Prostate gland (tissue), 2 donors: ENCODE measurements at regions not wholly inside any gene's neighbourhood (a gene's known extent, or its start where the extent isn't known, plus 50 kb on each side); places are given as distances from the start of the nearest gene placed in this dataset.

Experiments
- DNase-seq: peaks from one replicate; pipeline ENCODE4 v3.0.0-alpha.2; 2019; ENCODE audit warnings: low spot score
- H3K27ac ChIP-seq, 2 donors: fragments of 200-600 bp; sonication (generic); 2 replicates each; pipeline ENCODE4 v1.5.1; 2017 to 2019
- H3K27me3 ChIP-seq: fragments of 200-600 bp; sonication (generic); replicated peaks from 2 replicates; pipeline ENCODE4 v1.5.1; 2019; ENCODE audit not compliant: insufficient read depth
- H3K36me3 ChIP-seq, 2 donors: fragments of 200-600 bp; sonication (generic); 1 replicate in 1 of 2; 2 replicates in 1 of 2; pipeline versions ENCODE4 v1.5.1 to v1.8.1; 2017 to 2019
- H3K4me1 ChIP-seq: fragments of 200-600 bp; sonication (generic); replicated peaks from 2 replicates; pipeline ENCODE4 v1.5.1; 2019
- H3K4me3 ChIP-seq, 2 donors: fragments of 200-600 bp; sonication (generic); 2 replicates each; pipeline ENCODE4 v1.5.1; 2017 to 2019
- H3K9me3 ChIP-seq: fragments of 200-600 bp; sonication (generic); 2 replicates; pipeline ENCODE4 v1.5.1; 2017
- POLR2A ChIP-seq: fragments of 450-650 bp; IDR thresholded peaks from one replicate; pipeline ENCODE4 v1.6.1; 2016; ENCODE audit warnings: antibody characterized with exemption, mild to moderate bottlenecking
- POLR2AphosphoS5 ChIP-seq: sonication (generic); formaldehyde crosslinking; IDR thresholded peaks from one replicate; pipeline ENCODE4 v1.6.1; 2017; ENCODE audit warnings: antibody characterized with exemption
- WGBS: methylation state at CpG from one replicate; pipeline ENCODE4 v1.1.5; 2018; 5-methylcytosine and 5-hydroxymethylcytosine counted together
- intact Hi-C: fragments of 100-400 bp; cut with DNase I; formaldehyde crosslinking; loops from one replicate; pipeline ENCODE4 v1.14.2; 2022
- TF ChIP-seq, protein P1 (sequence below), 4 experiments: fragments of 200-600 bp in 2 of 4; fragments of 450-650 bp in 2 of 4; sonication (generic) in 2 of 4; IDR thresholded peaks; 1 replicate in 3 of 4; 2 replicates in 1 of 4; pipeline ENCODE4 v1.5.1; 2016 to 2019; ENCODE audit warnings: antibody characterized with exemption in 4 of 4, mild to moderate bottlenecking in 2 of 4, moderate library complexity in 2 of 4

DNA sequence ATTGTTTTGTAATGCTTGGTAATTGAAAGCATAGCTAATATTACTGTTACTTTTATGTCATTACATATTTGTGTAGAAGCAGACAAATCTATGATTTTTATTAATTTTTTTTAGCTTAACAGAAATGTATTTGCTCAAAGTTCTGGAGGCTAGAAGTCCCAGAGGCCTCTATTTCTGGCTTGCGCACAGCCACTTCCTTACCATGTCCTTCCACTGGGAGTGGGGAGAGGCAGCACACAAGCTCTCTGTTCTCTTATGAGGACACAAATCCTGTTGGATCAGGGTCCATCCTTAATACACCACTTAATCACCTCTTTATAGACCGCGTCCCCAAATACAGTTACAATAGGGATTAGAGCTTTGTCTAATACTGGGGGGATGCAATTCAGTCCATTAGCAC is 1061.4 kb downstream of the OTOL1 start:
- H3K27me3 ChIP-seq = no peaks in the 10 kb centered on the region
- no peak for DNase-seq
- no peaks in the 10 kb centered on the region for H3K4me1 ChIP-seq
- no peaks in the 10 kb centered on the region for H3K9me3 ChIP-seq
- TF ChIP-seq, protein P1, sequence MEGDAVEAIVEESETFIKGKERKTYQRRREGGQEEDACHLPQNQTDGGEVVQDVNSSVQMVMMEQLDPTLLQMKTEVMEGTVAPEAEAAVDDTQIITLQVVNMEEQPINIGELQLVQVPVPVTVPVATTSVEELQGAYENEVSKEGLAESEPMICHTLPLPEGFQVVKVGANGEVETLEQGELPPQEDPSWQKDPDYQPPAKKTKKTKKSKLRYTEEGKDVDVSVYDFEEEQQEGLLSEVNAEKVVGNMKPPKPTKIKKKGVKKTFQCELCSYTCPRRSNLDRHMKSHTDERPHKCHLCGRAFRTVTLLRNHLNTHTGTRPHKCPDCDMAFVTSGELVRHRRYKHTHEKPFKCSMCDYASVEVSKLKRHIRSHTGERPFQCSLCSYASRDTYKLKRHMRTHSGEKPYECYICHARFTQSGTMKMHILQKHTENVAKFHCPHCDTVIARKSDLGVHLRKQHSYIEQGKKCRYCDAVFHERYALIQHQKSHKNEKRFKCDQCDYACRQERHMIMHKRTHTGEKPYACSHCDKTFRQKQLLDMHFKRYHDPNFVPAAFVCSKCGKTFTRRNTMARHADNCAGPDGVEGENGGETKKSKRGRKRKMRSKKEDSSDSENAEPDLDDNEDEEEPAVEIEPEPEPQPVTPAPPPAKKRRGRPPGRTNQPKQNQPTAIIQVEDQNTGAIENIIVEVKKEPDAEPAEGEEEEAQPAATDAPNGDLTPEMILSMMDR (IDR thresholded peaks at IDR 0.05) = no peak
- TF ChIP-seq POLR2AphosphoS5 (no peak), POLR2A (no peak)
- H3K4me3 ChIP-seq = no peak overlapping the region
- intact Hi-C loops = no loop called here
- no peak overlapping the region for H3K27ac ChIP-seq
- H3K36me3 ChIP-seq = no peaks in the 10 kb centered on the region
- WGBS = 82% methylated on average over 3 of the region's 3 CpGs

GRCh38 chr3:162568706-162569105 is 1072.1 kb downstream of the OTOL1 start:
- Histone ChIP-seq H3K4me3 (no peak overlapping the region), H3K9me3 (no peaks in the 10 kb centered on the region), H3K27ac (no peak overlapping the region), H3K4me1 (no peaks in the 10 kb centered on the region), H3K27me3 (no peaks in the 10 kb centered on the region), H3K36me3 (no peaks in the 10 kb centered on the region)
- intact Hi-C loops = no loop called here
- 66% methylated on average over 2 of the region's 2 CpGs for WGBS
- DNase-seq = no peak
- TF ChIP-seq POLR2AphosphoS5 (no peak), POLR2A (no peak)
- TF ChIP-seq, protein P1 (IDR thresholded peaks at IDR 0.05) = no peak

- 30% methylated on average over 3 of the region's 3 CpGs for WGBS
- DNase-seq = no peak
- TF ChIP-seq, protein P1 (IDR thresholded peaks at IDR 0.05) = no peak
- no peak for TF ChIP-seq POLR2A
- TF ChIP-seq POLR2AphosphoS5 = no peak
- Histone ChIP-seq H3K4me1 (no peaks in the 10 kb centered on the region), H3K27ac (no peak overlapping the region), H3K27me3 (no peaks in the 10 kb centered on the region), H3K36me3 (no peaks in the 10 kb centered on the region), H3K4me3 (no peak overlapping the region), H3K9me3 (no peaks in the 10 kb centered on the region)
- intact Hi-C loops = no loop called here
These were observed 1072.7 kb downstream of the OTOL1 start for GRCh38 chr3:162569314-162569713.

GRCh38 chr3:162584986-162585385 is 1088.4 kb downstream of the OTOL1 start:
- H3K36me3 ChIP-seq = no peaks in the 10 kb centered on the region
- no peaks in the 10 kb centered on the region for H3K4me1 ChIP-seq
- H3K4me3 ChIP-seq = no peak overlapping the region
- H3K27me3 ChIP-seq = no peaks in the 10 kb centered on the region
- TF ChIP-seq POLR2AphosphoS5 (no peak), POLR2A (no peak)
- TF ChIP-seq, protein P1 (IDR thresholded peaks at IDR 0.05) = no peak
- no peak overlapping the region for H3K27ac ChIP-seq
- H3K9me3 ChIP-seq = no peaks in the 10 kb centered on the region
- intact Hi-C loops = no loop called here
- DNase-seq = no peak

GRCh38 chr3:162586591-162586990 is 1090.0 kb downstream of the OTOL1 start:
- Histone ChIP-seq H3K27me3 (no peaks in the 10 kb centered on the region), H3K9me3 (no peaks in the 10 kb centered on the region), H3K4me3 (no peak overlapping the region), H3K4me1 (no peaks in the 10 kb centered on the region), H3K36me3 (no peaks in the 10 kb centered on the region), H3K27ac (no peak overlapping the region)
- no peak for DNase-seq
- 56% methylated on average over 4 of the region's 4 CpGs for WGBS
- intact Hi-C loops = no loop called here
- no peak for TF ChIP-seq POLR2A
